Left lung (tissue), 4 donors: ENCODE measurements at regions not wholly inside any gene's neighbourhood (a gene's known extent, or its start where the extent isn't known, plus 50 kb on each side); places are given as distances from the start of the nearest gene placed in this dataset.
"Not testable (repeated sequence)": the region's sequence is repeated elsewhere in the genome, so short reads cannot be mapped to it uniquely, and the experiment has no call there.

ENCODE experiments used
- ATAC-seq: fragments of 200-7000 bp; cut with Tn5 transposase; one replicate; pipeline ENCODE4 v1.9.1; 2020; ENCODE audit warnings: moderate library complexity
- DNase-seq, 4 donors: peaks; one replicate each; pipeline ENCODE4 v3.0.0-alpha.2; 2013 to 2020
- H3K27ac ChIP-seq, 2 donors: fragments of 200-600 bp; sonication (generic) in 1 of 2; one replicate each; pipeline versions ENCODE4 v1.5.0 to v1.8.0; 2020 to 2021
- H3K27me3 ChIP-seq, 2 donors: fragments of 200-600 bp; sonication (generic) in 1 of 2; one replicate each; pipeline versions ENCODE4 v1.5.0 to v1.8.0; 2020 to 2021
- H3K36me3 ChIP-seq, 2 donors: fragments of 200-600 bp; sonication (generic) in 1 of 2; one replicate each; pipeline versions ENCODE4 v1.5.0 to v1.8.0; 2020 to 2021
- H3K4me1 ChIP-seq, 2 donors: fragments of 200-600 bp; one replicate each; pipeline ENCODE4 v1.8.0; 2021
- H3K4me3 ChIP-seq, 2 donors: fragments of 200-600 bp; sonication (generic) in 1 of 2; one replicate each; pipeline versions ENCODE4 v1.5.0 to v1.8.0; 2020 to 2021; ENCODE audit warnings: mild to moderate bottlenecking in 1 of 2
- H3K9me3 ChIP-seq, 2 donors: fragments of 200-600 bp; sonication (generic) in 1 of 2; one replicate each; pipeline versions ENCODE4 v1.5.0 to v1.8.0; 2020 to 2021
- intact Hi-C, 2 donors: fragments of 100-400 bp; cut with DNase I; formaldehyde crosslinking; loops; one replicate each; pipeline versions ENCODE4 v1.11.2 to v1.14.2; 2022
- TF ChIP-seq, protein P1 (sequence below), 2 donors: fragments of 200-600 bp; sonication (generic) in 1 of 2; IDR thresholded peaks; one replicate each; pipeline versions ENCODE4 v1.5.0 to v1.8.0; 2021; ENCODE audit warnings: antibody characterized with exemption in 2 of 2
- donor health status: DM: no; HTN: yes; CAD: no.
- donor health status: DM: no; HTN: no; CAD: no.

DNA sequence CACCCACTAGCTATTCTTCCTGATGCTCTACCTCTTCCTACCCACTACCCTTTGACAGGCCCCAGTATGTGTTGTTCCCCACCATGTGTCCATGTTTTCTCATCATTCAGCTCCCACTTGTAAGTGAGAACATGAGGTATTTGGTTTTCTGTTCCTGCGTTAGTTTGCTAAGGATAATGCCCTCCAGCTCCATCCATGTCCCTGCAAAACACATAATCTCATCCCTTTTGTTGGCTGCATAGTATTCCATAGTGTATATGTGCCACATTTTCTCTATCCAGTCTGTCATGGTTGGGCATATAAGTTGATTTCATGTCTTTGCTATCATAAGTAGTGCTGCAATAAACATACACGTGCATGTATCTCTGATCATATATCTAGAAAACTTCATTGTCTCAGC, 218.3 kb upstream of the STXBP5 start:
- DNase-seq: no peak
- H3K4me1 ChIP-seq: no peaks in the 10 kb centered on the region
- no peak overlapping the region for H3K4me3 ChIP-seq
- intact Hi-C loops: no loop called here
- ATAC-seq: no peak
- TF ChIP-seq, protein P1, sequence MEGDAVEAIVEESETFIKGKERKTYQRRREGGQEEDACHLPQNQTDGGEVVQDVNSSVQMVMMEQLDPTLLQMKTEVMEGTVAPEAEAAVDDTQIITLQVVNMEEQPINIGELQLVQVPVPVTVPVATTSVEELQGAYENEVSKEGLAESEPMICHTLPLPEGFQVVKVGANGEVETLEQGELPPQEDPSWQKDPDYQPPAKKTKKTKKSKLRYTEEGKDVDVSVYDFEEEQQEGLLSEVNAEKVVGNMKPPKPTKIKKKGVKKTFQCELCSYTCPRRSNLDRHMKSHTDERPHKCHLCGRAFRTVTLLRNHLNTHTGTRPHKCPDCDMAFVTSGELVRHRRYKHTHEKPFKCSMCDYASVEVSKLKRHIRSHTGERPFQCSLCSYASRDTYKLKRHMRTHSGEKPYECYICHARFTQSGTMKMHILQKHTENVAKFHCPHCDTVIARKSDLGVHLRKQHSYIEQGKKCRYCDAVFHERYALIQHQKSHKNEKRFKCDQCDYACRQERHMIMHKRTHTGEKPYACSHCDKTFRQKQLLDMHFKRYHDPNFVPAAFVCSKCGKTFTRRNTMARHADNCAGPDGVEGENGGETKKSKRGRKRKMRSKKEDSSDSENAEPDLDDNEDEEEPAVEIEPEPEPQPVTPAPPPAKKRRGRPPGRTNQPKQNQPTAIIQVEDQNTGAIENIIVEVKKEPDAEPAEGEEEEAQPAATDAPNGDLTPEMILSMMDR (IDR thresholded peaks at IDR 0.05): no peak
- H3K27me3 ChIP-seq: no peaks in the 10 kb centered on the region
- no peaks in the 10 kb centered on the region for H3K36me3 ChIP-seq
- no peak overlapping the region for H3K27ac ChIP-seq
- H3K9me3 ChIP-seq: no peaks in the 10 kb centered on the region

DNA sequence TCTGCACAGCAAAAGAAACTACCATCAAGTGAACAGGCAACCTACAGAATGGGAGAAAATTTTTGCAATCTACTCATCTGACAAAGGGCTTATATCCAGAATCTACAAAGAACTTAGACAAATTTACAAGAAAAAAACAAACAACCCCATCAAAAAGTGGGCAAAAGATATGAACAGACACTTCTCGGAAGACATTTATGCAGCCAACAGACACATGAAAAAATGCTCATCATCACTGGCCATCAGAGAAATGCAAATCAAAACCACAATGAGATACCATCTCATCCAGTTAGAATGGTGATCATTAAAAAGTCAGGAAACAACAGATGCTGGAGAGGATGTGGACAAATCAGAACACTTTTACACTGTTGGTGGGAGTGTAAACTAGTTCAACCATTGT, 216.3 kb upstream of the STXBP5 start:
- intact Hi-C loops, H3K27me3 ChIP-seq, DNase-seq, ATAC-seq, H3K4me3 ChIP-seq, H3K9me3 ChIP-seq, H3K4me1 ChIP-seq, H3K27ac ChIP-seq, H3K36me3 ChIP-seq: not testable (repeated sequence)

DNA sequence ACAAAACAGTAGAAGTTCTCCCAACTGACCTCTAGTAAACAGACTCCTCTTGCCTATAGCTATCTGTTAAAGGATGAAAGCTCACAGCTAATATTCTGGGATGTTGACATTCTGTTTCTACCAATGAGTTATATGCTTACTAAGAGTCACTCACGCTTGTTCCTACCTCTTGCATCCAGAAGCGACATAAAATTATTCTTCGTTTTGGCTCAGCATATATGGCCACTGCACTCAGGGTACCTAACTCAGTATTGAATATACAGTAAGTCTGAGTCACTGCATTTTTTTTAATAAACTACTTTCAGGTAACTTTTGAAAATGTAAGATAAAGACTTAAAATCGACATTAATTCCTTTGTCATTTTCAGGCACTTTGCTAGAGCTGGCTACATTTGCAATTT, 214.4 kb upstream of the STXBP5 start:
- Histone ChIP-seq H3K27me3 (no peaks in the 10 kb centered on the region), H3K9me3 (no peaks in the 10 kb centered on the region), H3K27ac (no peak overlapping the region), H3K4me1 (no peaks in the 10 kb centered on the region), H3K36me3 (no peaks in the 10 kb centered on the region), H3K4me3 (no peak overlapping the region)
- ATAC-seq (no peak), DNase-seq (no peak)
- intact Hi-C loops: no loop called here
- TF ChIP-seq, protein P1 (IDR thresholded peaks at IDR 0.05): no peak

DNA sequence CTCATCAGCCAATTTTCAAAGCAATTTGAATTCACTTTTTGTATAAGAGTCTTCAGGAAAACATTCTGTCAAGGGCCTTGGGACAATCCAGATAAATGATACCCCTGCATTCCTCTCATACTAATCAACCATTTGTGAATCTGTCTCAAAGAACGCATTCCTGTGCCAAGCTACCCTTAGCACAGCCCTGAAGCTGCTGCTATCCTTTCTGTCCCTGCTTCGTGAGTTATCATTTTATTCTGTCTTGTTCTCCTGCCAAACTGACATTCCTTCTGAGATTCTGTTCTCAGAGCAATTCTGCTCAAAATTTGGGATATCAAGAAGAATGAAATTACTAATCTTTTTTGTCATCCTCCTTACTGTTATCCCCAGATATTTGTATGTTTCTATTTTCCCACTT, 213.9 kb upstream of the STXBP5 start:
- TF ChIP-seq, protein P1 (IDR thresholded peaks at IDR 0.05): no peak
- Histone ChIP-seq H3K9me3 (no peaks in the 10 kb centered on the region), H3K27ac (no peak overlapping the region), H3K4me1 (no peaks in the 10 kb centered on the region), H3K27me3 (no peaks in the 10 kb centered on the region), H3K36me3 (no peaks in the 10 kb centered on the region), H3K4me3 (no peak overlapping the region)
- ATAC-seq: no peak
- intact Hi-C loops: no loop called here
- DNase-seq: no peak

DNA sequence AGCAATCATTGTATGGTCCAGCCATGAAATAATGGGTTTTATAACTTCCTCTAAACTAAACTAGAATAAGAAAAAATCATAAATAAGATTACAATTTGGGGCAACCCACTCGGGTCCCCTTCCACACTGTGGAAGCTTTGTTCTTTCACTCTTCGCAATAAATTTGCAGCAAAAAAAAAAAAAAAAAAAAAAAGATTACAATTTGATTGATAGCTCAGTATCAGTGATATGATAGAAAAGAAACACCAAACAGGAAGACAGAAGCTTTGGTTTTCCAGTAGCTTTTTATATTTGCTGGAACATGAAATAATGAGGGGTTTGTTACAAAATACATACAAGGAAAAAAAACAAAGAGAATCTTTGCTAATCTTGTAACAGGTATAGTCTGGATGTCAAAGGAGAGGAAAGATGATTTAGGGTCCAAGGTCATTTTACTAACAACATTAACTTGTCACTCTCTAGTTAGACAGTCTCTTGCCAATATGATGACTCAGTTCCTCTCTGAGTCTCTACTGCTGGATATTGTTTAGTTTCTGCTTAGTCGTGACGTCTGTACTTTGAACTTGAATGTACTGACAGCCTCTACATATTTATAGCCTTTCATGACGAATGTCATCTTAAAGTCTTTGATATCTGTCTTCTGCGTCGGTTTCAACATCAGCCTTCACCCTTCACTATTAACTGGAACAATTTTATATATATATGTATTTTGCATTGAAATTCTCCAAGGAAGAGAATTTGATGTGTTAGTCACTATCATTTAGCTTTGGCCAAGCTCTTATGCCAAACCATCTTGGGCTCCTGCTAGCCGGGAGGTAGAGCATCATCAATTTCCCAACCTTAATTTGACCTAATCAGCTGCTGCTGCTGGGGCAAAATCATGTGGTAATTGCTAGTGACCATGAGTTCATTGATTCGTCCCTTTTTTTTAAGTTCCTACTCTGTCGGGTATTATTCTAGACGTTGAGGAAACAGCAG, 213.1 kb upstream of the STXBP5 start:
- TF ChIP-seq, protein P1 (IDR thresholded peaks at IDR 0.05): no peak
- no peak overlapping the region for H3K27ac ChIP-seq
- no peaks in the 10 kb centered on the region for H3K4me1 ChIP-seq
- no peaks in the 10 kb centered on the region for H3K36me3 ChIP-seq
- H3K27me3 ChIP-seq: no peaks in the 10 kb centered on the region
- ATAC-seq: no peak
- no peaks in the 10 kb centered on the region for H3K9me3 ChIP-seq
- no peak for DNase-seq
- intact Hi-C loops: no loop called here
- H3K4me3 ChIP-seq: no peak overlapping the region
